Transverse colon (tissue), 3 donors: ENCODE measurements at regions not wholly inside any gene's neighbourhood (a gene's known extent, or its start where the extent isn't known, plus 50 kb on each side); places are given as distances from the start of the nearest gene placed in this dataset.

Experiments
- POLR2A ChIP-seq: fragments of 450-650 bp; IDR thresholded peaks from one replicate; pipeline ENCODE4 v1.6.1; 2016; ENCODE audit warnings: antibody characterized with exemption, mild to moderate bottlenecking, moderate library complexity
- TF ChIP-seq, protein P1 (sequence below), 5 experiments: fragments of 200-600 bp in 3 of 5; fragments of 450-650 bp in 2 of 5; sonication (generic) in 3 of 5; IDR thresholded peaks; 1 replicate in 2 of 5; 2 replicates in 3 of 5; pipeline ENCODE4 v1.5.1; 2016 to 2017; ENCODE audit warnings: antibody characterized with exemption in 5 of 5, inconsistent platforms in 3 of 5, mild to moderate bottlenecking in 2 of 5, moderate library complexity in 1 of 5

GRCh38 chr15:96494505-96494904 is 164.0 kb downstream of the NR2F2 start:
- TF ChIP-seq, protein P1, sequence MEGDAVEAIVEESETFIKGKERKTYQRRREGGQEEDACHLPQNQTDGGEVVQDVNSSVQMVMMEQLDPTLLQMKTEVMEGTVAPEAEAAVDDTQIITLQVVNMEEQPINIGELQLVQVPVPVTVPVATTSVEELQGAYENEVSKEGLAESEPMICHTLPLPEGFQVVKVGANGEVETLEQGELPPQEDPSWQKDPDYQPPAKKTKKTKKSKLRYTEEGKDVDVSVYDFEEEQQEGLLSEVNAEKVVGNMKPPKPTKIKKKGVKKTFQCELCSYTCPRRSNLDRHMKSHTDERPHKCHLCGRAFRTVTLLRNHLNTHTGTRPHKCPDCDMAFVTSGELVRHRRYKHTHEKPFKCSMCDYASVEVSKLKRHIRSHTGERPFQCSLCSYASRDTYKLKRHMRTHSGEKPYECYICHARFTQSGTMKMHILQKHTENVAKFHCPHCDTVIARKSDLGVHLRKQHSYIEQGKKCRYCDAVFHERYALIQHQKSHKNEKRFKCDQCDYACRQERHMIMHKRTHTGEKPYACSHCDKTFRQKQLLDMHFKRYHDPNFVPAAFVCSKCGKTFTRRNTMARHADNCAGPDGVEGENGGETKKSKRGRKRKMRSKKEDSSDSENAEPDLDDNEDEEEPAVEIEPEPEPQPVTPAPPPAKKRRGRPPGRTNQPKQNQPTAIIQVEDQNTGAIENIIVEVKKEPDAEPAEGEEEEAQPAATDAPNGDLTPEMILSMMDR (IDR thresholded peaks at IDR 0.05) = no peak
- no peak for TF ChIP-seq POLR2A
